NCI-H774 (cell line): ENCODE measurements at regions not wholly inside any gene's neighbourhood (a gene's known extent, or its start where the extent isn't known, plus 50 kb on each side); places are given as distances from the start of the nearest gene placed in this dataset.

Experiments used
- DNase-seq: peaks from one replicate; lab custom pipeline; 2025; lab: John Stamatoyannopoulos, UW

GRCh38 chr12:100741084-100741711 lies 53.4 kb upstream of the ANO4 start:
- peak; percentile 45 for DNase-seq

DNA sequence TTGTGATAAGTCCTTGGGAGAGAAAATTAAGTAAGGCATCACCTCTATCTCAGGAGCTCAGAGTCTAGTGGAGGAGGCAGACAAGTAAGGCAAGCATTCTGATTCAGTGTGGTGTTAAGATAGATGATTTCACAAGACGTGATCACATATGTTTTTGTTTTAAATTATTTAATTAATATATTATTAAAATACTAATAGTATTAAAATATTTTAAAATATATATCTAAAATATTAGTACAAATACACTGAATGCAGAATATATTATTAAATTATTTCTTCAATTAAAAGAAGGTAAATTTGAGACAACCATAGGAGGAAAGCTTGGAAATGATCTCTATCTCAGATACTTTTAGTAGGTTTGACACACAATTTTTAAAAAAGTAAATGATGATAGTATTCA lies 51.5 kb upstream of the ANO4 start:
- DNase-seq: no peak
